ENCODE measurements at regions not wholly inside any gene's neighbourhood (a gene's known extent, or its start where the extent isn't known, plus 50 kb on each side); places are given as distances from the start of the nearest gene placed in this dataset.

GRCh38 chrX:39823424-39823823, 274.3 kb downstream of the BCOR start:
- no CpG with 5 or more reads among the region's 1 CpG for WGBS (ENCODE audit: extremely low coverage, insufficient read length, low lambda C conversion rate)
- no peak overlapping the region for H2BK15ac ChIP-seq (ENCODE audit: low read depth, low read length)
- no peak overlapping the region for H3K4me2 ChIP-seq (ENCODE audit: insufficient read depth, insufficient read length, low read length)
- H2BK20ac ChIP-seq (ENCODE audit: low read depth, low read length, poor library complexity, severe bottlenecking), result no peak overlapping the region
- no peak for DNase-seq
- H3K4me1 ChIP-seq (ENCODE audit: insufficient read depth, low read length), result peaks cover 17% of the 10 kb centered on the region; the same call in 1 of the 2 replicates
- no peak overlapping the region for H4K8ac ChIP-seq (replicated peaks; ENCODE audit: insufficient read length, low read depth, low read length)
- no peaks in the 10 kb centered on the region for H4K20me1 ChIP-seq (ENCODE audit: control insufficient read depth, insufficient read depth, insufficient read length)
- no peak overlapping the region for H2BK120ac ChIP-seq (ENCODE audit: low read depth, low read length, poor library complexity, severe bottlenecking)
- Mint-ChIP-seq H3K4me1 (peaks cover 31 to 41% of the 10 kb centered on the region in 2 experiments), H3K9me3 (peaks cover 63 to 74% of the 10 kb centered on the region in 2 experiments), H3K27ac (no peak overlapping the region), H3K36me3 (ENCODE audit: insufficient read depth in 1 of 3, low read depth in 3 of 3) (peaks cover 3 to 6% (median 4%) of the 10 kb centered on the region in 3 experiments; a peak in 4 of 7 replicates), H3K27me3 (ENCODE audit: low read depth) (peaks cover 10% of the 10 kb centered on the region), H3K4me3 (no peak overlapping the region)
- H3K23ac ChIP-seq (ENCODE audit: insufficient read length, low read depth, low read length), result no peak overlapping the region
- no peak for TF ChIP-seq CTCF (conservative IDR thresholded peaks at IDR 0.05)
- H4K5ac ChIP-seq (ENCODE audit: insufficient read length, low read depth, low read length), result no peak overlapping the region
- H2AK5ac ChIP-seq (ENCODE audit: insufficient read length, low read length), result no peak overlapping the region
- no peaks in the 10 kb centered on the region for H3K79me2 ChIP-seq (ENCODE audit: insufficient read depth, low read length)
- H3T11ph ChIP-seq (ENCODE audit: low read length), result no peak overlapping the region
- no peak overlapping the region for H3K56ac ChIP-seq (ENCODE audit: insufficient read length, low read depth, low read length)
- no peaks in the 10 kb centered on the region for H3K9me3 ChIP-seq (ENCODE audit: control insufficient read depth, low read depth, low read length)
- H3K18ac ChIP-seq (ENCODE audit: insufficient read length, low read depth, low read length), result no peak overlapping the region
- H2AFZ ChIP-seq (ENCODE audit: low read length), result no peak overlapping the region
- H4K91ac ChIP-seq (ENCODE audit: insufficient read length, low read depth, low read length), result no peak overlapping the region
- H3K79me1 ChIP-seq (ENCODE audit: insufficient read depth, low read depth, low read length, poor library complexity, severe bottlenecking), result no peaks in the 10 kb centered on the region
- no peak overlapping the region for H3K4ac ChIP-seq (ENCODE audit: low read depth, low read length)
- H3K27me3 ChIP-seq (ENCODE audit: insufficient read depth, low read length), result no peaks in the 10 kb centered on the region; the same call in 1 of the 2 replicates
- H3K9ac ChIP-seq (ENCODE audit: extremely low read depth, insufficient read length, low read length), result no peak overlapping the region
- H3K23me2 ChIP-seq (ENCODE audit: insufficient read length, low read depth, low read length, poor library complexity, severe bottlenecking), result peaks cover 8% of the 10 kb centered on the region
- H3K27ac ChIP-seq (ENCODE audit: insufficient read length, low read depth, low read length), result no peak overlapping the region
- no peak overlapping the region for H3K14ac ChIP-seq (ENCODE audit: insufficient read depth, low read length)
- H2BK5ac ChIP-seq (ENCODE audit: insufficient read length, low read length), result no peak overlapping the region
- H2BK12ac ChIP-seq (ENCODE audit: insufficient read length, low read depth, low read length), result no peak overlapping the region

All from H9 (cell line).